Heart left ventricle (tissue), 16 donors: ENCODE measurements at regions not wholly inside any gene's neighbourhood (a gene's known extent, or its start where the extent isn't known, plus 50 kb on each side); places are given as distances from the start of the nearest gene placed in this dataset.

Experiments used
- ATAC-seq, 4 donors: fragments of 200-7000 bp; cut with Tn5 transposase; one replicate each; pipeline ENCODE4 v1.9.1; 2020 to 2022; ENCODE audit warnings: moderate library complexity in 4 of 4, mild to moderate bottlenecking in 3 of 4, moderate number of reproducible peaks in 1 of 4
- DNase-seq, 5 donors: peaks; one replicate each; pipeline ENCODE4 v3.0.0-alpha.2; 2020
- H3K27ac ChIP-seq, 12 donors: fragments of 200-600 bp; sonication (generic) in 4 of 12; one replicate each; pipeline versions ENCODE4 v1.5.0 to v1.8.0; 2016 to 2022; ENCODE audit warnings: mild to moderate bottlenecking in 2 of 12
- H3K27me3 ChIP-seq, 9 donors: fragments of 200-600 bp; sonication (generic) in 2 of 9; one replicate each; pipeline versions ENCODE4 v1.5.1 to v1.8.0; 2016 to 2022; ENCODE audit warnings: mild to moderate bottlenecking in 3 of 9
- H3K36me3 ChIP-seq, 9 donors: fragments of 200-600 bp; sonication (generic) in 2 of 9; one replicate each; pipeline versions ENCODE4 v1.5.0 to v1.8.0; 2018 to 2022; ENCODE audit warnings: mild to moderate bottlenecking in 2 of 9
- H3K4me1 ChIP-seq, 12 donors: fragments of 200-600 bp; sonication (generic) in 4 of 12; one replicate each; pipeline versions ENCODE4 v1.5.0 to v1.8.0; 2016 to 2022; ENCODE audit warnings: mild to moderate bottlenecking in 3 of 12
- H3K4me3 ChIP-seq, 12 donors: fragments of 200-600 bp; sonication (generic) in 4 of 12; one replicate each; pipeline versions ENCODE4 v1.5.0 to v1.8.0; 2017 to 2022; ENCODE audit warnings: mild to moderate bottlenecking in 9 of 12, moderate library complexity in 4 of 12
- H3K9me3 ChIP-seq, 12 donors: fragments of 200-600 bp; sonication (generic) in 4 of 12; one replicate each; pipeline versions ENCODE4 v1.5.0 to v1.8.0; 2016 to 2022; ENCODE audit warnings: mild to moderate bottlenecking in 1 of 12
- POLR2A ChIP-seq, 2 donors: fragments of 450-650 bp; IDR thresholded peaks; one replicate each; pipeline ENCODE4 v1.6.1; 2017; ENCODE audit warnings: antibody characterized with exemption in 2 of 2, mild to moderate bottlenecking in 2 of 2, moderate library complexity in 2 of 2
- WGBS, 4 donors: extraction: QIAGEN DNeasy Blood & Tissue Kit in 2 of 4; methylation state at CpG; one replicate each; pipeline versions ENCODE4 v1.1.5 to v1.1.7; 2013 to 2018; 5-methylcytosine and 5-hydroxymethylcytosine counted together
- intact Hi-C, 10 donors: fragments of 100-400 bp; cut with DNase I; formaldehyde crosslinking; loops; one replicate each; pipeline versions ENCODE4 v1.11.1 to v1.14.2; 2022
- TF ChIP-seq, protein P1 (sequence below), 12 donors: fragments of 200-600 bp; sonication (generic) in 4 of 12; IDR thresholded peaks; one replicate each; pipeline versions ENCODE4 v1.5.0 to v1.8.0; 2018 to 2022; ENCODE audit warnings: antibody characterized with exemption in 12 of 12, mild to moderate bottlenecking in 5 of 12
- donor health status: ischemic (EF 13 %, LVEDD 7.1; RV severe dilation, severe dysfunction).
- donor health status: healthy with polysubstance abuse.
- donor health status: DM: no; HTN: yes; CAD: no.
- donor health status: DM: no; HTN: no; CAD: no.
- donor health status: ischemic (EF 25% LVEDD 6.9; RV normal size, moderate dysfunction).
- donor health status: ischemic (EF 25% LVEDD 5.7; RV mildly dilated, moderate dysfunction).
- donor health status: healthy.
- donor health status: DM: yes; HTN: yes; CAD: no.
- donor health status: ischemic (EF 35%, LVEDD 5.7; RV mildly dilated, moderate dysfunction).
- donor health status: nonischemic (EF 11% LVEDD 7.7; RV severe dilation, severe dysfunction).
- donor health status: DM: yes; HTN: yes; CAD: no.
- donor health status: PGD.
- donor health status: ischemic (EF 29% LVEDD 5.4; RV normal size, mild dysfunction).
- donor health status: nonischemic (EF 23%, LVEDD 6.1; RV moderate dilation, normal function).

DNA sequence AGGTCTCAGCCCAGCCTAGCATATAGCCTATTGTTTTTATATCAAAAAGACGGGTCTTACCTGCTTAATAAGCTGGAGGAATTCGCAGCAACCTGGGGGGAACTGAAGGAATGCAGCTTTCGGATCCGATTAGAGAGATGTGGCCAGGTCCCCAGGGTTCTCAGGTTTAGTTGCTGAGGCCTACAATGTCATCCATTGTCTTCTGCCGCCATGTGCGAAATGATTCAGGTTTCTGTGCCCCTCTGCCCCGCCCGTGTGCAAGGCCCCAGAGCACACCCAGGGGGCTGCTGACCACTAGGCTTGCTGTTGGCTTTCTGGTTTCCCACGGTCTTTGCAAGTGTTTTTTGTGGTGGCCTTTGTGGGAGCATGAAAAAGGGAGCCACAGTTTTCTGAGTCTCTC, 154.5 kb upstream of the TBX3 start:
- DNase-seq (no peak), ATAC-seq (no peak)
- peaks cover 0 to 19% (median 3%) of the 10 kb centered on the region in 12 donors for H3K9me3 ChIP-seq
- H3K27ac ChIP-seq: no peak overlapping the region
- intact Hi-C loops: no loop called here
- 89 to 97% (median 94%) methylated on average over 9 of the region's 9 CpGs for WGBS, 4 donors
- no peaks in the 10 kb centered on the region for H3K36me3 ChIP-seq
- no peaks in the 10 kb centered on the region for H3K4me1 ChIP-seq
- TF ChIP-seq, protein P1, sequence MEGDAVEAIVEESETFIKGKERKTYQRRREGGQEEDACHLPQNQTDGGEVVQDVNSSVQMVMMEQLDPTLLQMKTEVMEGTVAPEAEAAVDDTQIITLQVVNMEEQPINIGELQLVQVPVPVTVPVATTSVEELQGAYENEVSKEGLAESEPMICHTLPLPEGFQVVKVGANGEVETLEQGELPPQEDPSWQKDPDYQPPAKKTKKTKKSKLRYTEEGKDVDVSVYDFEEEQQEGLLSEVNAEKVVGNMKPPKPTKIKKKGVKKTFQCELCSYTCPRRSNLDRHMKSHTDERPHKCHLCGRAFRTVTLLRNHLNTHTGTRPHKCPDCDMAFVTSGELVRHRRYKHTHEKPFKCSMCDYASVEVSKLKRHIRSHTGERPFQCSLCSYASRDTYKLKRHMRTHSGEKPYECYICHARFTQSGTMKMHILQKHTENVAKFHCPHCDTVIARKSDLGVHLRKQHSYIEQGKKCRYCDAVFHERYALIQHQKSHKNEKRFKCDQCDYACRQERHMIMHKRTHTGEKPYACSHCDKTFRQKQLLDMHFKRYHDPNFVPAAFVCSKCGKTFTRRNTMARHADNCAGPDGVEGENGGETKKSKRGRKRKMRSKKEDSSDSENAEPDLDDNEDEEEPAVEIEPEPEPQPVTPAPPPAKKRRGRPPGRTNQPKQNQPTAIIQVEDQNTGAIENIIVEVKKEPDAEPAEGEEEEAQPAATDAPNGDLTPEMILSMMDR (IDR thresholded peaks at IDR 0.05): no peak
- no peak for TF ChIP-seq POLR2A (IDR thresholded peaks at IDR 0.05)
- no peak overlapping the region for H3K4me3 ChIP-seq
- H3K27me3 ChIP-seq: no peaks in the 10 kb centered on the region

DNA sequence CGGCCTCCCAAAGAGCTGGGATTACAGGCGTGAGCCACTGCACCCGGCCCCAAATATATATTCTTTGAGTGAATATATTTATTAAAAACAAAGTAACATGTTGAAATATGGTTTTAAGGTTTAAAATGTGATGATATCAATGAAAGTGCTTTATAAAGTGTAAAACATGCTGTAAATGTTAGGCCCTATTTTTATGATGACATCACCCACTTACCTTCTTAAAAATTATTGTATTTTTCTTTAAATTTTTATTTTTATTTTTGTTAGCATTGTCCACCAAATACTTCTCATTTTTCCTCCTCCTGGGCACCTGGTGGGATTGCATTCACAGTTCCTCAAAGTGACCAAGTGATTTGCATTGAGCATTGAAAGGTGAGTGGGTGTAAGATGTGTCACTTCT, 152.6 kb upstream of the TBX3 start:
- no peak for ATAC-seq
- 91 to 99% (median 96%) methylated on average over 3 of the region's 3 CpGs for WGBS, 4 donors

DNA sequence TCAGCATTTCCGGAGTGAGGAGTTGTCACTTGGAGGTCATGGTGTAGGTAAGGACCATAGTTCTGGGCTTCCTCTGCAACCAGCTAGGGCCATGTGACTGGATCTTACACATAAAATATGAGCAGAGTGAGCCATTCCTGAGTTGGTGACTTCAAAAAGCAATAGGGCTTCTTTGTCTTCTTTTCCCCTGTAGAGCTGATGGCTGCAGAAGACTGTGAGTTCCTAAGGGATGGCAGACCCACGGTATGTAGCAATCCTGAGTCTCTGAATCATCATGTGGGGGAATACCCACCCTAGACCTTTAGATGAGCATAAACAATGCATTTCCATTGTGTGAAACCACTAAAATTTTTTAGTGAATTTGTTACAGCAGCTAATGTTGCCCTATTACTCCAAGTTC, 151.1 kb upstream of the TBX3 start:
- Histone ChIP-seq H3K27me3 (no peaks in the 10 kb centered on the region), H3K4me1 (no peaks in the 10 kb centered on the region), H3K36me3 (no peaks in the 10 kb centered on the region), H3K4me3 (no peak overlapping the region), H3K9me3 (peaks cover 0 to 19% (median 3%) of the 10 kb centered on the region in 12 donors), H3K27ac (no peak overlapping the region)
- TF ChIP-seq, protein P1 (IDR thresholded peaks at IDR 0.05): no peak
- no peak for TF ChIP-seq POLR2A (IDR thresholded peaks at IDR 0.05)
- ATAC-seq: no peak
- 64 to 93% (median 85%) methylated on average over 2 of the region's 2 CpGs for WGBS, 4 donors
- no peak for DNase-seq
- intact Hi-C loops: no loop called here

More for the DNA sequence above, 152.6 kb upstream of the TBX3 start:
- Histone ChIP-seq H3K36me3 (no peaks in the 10 kb centered on the region), H3K4me3 (no peak overlapping the region), H3K4me1 (no peaks in the 10 kb centered on the region), H3K9me3 (peaks cover 0 to 19% (median 3%) of the 10 kb centered on the region in 12 donors), H3K27ac (no peak overlapping the region), H3K27me3 (no peaks in the 10 kb centered on the region)
- DNase-seq: no peak
- intact Hi-C loops: no loop called here
- TF ChIP-seq, protein P1 (IDR thresholded peaks at IDR 0.05): no peak
- TF ChIP-seq POLR2A (IDR thresholded peaks at IDR 0.05): no peak

DNA sequence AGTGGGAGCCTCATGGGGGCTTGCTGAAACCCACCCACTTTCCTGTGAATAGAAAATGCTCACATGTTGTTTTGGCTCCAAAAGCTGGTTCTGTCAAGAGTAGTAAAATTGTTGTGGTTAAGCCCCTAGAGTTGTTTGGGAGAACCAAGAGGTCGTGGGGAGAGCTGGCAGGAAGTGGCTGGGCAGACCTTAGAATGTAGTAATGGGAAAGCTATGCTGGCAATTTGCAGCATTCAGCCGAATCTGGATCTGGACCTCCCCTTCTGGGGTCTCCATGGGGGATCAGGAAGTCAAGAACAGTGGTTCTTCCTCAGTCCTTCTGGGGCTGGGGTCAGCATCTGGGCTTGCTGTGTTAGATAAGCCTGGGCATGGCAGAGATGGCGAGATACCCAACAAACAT, 150.6 kb upstream of the TBX3 start:
- no peaks in the 10 kb centered on the region for H3K36me3 ChIP-seq
- ATAC-seq (no peak), DNase-seq (no peak)
- 52 to 57% (median 53%) methylated on average over 3 of the region's 3 CpGs for WGBS, 4 donors
- no peaks in the 10 kb centered on the region for H3K4me1 ChIP-seq
- H3K9me3 ChIP-seq: peaks cover 0 to 19% (median 3%) of the 10 kb centered on the region in 12 donors
- no peak overlapping the region for H3K4me3 ChIP-seq
- no peak for TF ChIP-seq POLR2A (IDR thresholded peaks at IDR 0.05)
- TF ChIP-seq, protein P1 (IDR thresholded peaks at IDR 0.05): no peak
- no peaks in the 10 kb centered on the region for H3K27me3 ChIP-seq
- no peak overlapping the region for H3K27ac ChIP-seq
- intact Hi-C loops: no loop called here
